ENCODE measurements at regions not wholly inside any gene's neighbourhood (a gene's known extent, or its start where the extent isn't known, plus 50 kb on each side); places are given as distances from the start of the nearest gene placed in this dataset.

DNA sequence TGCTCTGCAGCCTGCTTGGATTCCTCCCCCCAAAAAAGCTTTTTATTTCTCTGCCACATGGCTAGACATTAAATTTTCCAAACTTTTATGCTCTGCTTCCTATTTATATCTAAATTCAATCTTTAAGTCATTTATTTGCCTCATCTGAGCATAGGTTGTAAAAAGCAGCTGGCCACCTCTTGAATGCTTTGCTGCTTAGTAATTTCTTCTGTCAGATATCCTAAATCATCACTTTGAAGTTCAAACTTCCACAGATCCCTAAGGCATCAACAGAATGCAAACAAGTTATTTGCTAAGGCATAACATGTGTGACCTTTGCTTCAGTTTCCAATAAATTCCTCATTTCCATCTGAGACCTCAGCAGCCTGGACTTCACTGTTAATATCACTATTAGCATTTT lies 209.6 kb downstream of the FSCB start:
- DNase-seq (ENCODE audit: low spot score), result no peak

GRCh38 chr14:44291366-44291915 lies 215.6 kb downstream of the FSCB start:
- no peak for DNase-seq (ENCODE audit: low spot score)

DNA sequence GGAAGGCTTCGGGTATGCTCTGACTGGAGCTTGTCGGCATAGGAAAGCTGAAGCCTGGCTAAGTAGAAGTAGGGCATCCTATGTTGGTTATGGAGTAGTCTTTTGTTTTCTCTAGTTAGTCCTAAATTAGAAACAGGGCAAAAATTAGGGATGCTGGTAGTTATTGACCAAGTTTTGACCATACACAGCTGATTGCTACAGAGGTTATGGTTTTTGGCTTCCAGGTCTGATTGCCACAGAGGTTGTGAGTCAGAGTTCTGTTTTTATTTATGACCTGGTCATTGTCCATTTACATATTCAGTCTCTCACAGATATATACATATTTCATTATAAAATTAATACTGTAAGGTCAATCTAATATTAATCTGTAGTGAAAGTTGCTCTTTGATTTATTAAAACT lies 219.2 kb downstream of the FSCB start:
- DNase-seq (ENCODE audit: low spot score), result no peak

DNA sequence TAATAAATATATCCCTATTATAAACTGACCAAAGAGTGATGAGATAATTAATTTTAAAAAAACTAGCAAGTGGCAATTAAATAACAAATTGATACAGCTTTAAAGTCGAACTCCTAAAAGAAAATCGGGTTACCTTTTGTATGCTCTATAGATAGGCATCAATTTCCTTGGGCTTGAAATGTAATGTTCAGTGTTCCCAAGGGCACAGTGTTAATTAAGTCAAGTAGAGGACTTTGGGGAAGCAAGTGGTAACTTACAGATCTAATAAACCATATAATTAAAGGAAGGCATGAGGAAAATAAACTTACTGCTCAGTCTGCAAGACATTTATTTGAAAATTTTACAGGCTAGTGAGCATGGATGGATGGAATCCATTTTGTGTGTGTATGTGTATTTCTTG lies 220.9 kb downstream of the FSCB start:
- no peak for DNase-seq (ENCODE audit: low spot score)

DNA sequence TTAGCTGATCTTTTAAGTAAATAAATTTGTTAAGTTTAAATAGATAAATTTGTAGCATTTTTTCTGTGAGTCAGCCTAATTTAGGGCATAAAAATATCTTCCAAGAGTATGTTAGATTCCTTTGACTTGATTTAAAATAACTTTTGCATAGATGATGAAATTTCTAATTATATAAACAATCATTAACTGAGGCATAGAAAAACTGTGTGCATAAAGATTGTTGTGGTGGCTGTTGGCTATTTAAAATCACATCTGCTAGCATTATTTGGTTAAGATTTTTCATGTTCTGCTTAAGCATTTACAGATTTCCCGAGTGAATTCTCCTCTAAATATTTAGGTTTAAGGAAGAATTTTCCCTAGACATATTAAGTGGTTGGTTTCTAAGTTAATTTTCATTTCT lies 223.2 kb downstream of the FSCB start:
- no peak for DNase-seq (ENCODE audit: low spot score)

GRCh38 chr14:44279357-44279756 lies 227.7 kb downstream of the FSCB start:
- DNase-seq (ENCODE audit: low spot score), result no peak

GRCh38 chr14:44271637-44272036 lies 235.4 kb downstream of the FSCB start:
- DNase-seq (ENCODE audit: low spot score), result no peak

GRCh38 chr14:44271006-44271405 lies 236.1 kb downstream of the FSCB start:
- DNase-seq (ENCODE audit: low spot score), result no peak

DNA sequence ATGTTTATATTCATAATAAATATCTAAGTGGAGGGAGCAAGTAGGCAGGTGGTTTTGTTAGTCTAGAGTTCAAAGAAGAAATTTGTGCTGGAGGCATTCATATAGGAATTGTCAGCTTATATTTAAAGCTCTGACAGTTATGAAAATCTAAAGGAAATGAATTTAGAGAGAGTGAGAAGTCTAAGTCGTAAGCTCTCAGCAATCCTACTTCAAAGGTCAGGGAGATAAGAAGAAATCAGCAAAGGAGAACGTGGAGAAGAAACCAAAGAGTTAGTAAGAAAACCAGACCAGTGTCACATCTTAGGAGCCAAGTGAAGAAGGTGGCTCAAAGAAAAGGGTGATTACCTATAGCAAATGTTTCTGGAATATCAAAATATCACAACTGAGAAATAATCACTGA lies 241.8 kb downstream of the FSCB start:
- DNase-seq (ENCODE audit: low spot score), result no peak

DNA sequence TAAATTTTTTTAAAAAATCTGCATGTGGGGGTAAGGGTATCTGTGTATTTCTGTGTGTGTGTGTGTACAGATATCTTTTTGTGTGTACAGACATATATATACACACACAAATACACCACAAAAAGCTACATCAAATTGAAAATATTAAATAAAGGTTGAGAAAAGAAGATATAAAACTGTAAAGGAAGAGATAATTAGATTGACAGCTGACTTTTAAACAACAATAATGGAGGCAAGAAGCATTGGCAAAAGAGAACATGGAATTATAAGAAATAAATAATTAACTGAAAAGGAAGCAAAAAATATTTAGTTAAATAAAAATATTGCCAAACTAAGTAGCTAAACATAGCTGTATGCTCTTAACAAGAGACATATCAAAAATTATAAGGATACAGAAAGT lies 291.4 kb downstream of the FSCB start:
- no peak for DNase-seq (ENCODE audit: low spot score)

DNA sequence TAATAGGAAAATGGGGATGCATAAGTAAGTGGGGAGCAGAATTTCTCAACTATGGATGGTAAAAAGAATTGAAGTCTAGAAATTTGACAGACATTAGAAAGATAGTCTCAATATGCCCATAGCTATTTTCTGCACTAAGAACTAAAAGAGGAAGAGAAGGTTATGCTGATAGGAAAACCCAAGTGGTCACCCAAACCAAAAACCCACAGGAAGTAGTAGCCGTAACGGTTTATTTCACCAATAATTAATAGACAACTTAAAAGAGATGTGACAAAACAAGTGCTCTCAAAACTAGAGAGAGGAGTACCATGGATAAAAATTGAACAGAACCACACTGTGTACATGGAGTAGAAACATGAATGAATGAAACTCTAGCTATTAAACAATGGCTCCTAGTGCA lies 295.4 kb downstream of the FSCB start:
- DNase-seq (ENCODE audit: low spot score), result no peak

- no peak for DNase-seq (ENCODE audit: low spot score)
Observed at GRCh38 chr14:44204061-44204835, 302.8 kb downstream of the FSCB start.

DNA sequence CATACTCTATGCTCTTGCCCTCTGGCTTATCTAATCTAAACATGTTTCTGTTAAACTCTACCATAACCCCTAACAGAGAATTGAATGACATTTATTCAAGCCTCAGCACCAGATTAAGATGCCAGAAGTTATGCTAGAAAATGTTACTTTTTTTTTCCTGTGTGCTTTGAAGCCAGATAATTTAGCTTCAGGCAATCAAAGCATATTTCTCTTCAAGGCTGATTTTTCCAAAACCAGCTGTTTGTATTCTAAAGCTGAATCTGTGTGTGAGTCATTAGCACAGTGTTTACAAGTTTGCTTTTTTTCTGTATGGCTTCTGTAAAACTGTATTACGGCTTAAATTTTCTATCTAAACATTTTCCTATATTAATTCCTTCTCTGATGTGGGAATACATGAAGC lies 326.1 kb downstream of the FSCB start:
- no peak for DNase-seq (ENCODE audit: low spot score)

GRCh38 chr14:44170556-44170955 lies 336.5 kb downstream of the FSCB start:
- no peak for DNase-seq (ENCODE audit: low spot score)

GRCh38 chr14:44170101-44170500 lies 337.0 kb downstream of the FSCB start:
- no peak for DNase-seq (ENCODE audit: low spot score)

- DNase-seq (ENCODE audit: low spot score), result no peak
Observed at GRCh38 chr14:44168566-44168965, 338.5 kb downstream of the FSCB start.

DNA sequence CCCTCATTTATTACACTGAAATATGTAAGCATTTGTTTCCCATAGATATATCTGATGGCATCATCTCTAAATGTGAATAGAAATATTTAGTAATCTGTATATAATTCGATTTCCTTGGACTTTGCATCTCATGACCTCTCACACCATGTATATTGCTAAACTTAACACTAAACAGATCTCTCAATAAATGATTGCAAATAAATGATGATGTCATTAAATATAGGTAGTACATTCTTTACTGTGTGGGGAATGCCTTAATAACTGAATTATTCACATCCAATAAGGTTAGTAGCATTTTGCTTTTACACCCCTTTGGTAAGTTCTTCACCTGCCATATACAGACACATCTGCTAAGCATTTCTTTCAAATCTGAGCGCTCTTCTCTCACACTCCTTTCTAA lies 340.5 kb downstream of the FSCB start:
- DNase-seq (ENCODE audit: low spot score), result no peak

GRCh38 chr14:44165936-44166335 lies 341.1 kb downstream of the FSCB start:
- no peak for DNase-seq (ENCODE audit: low spot score)

DNA sequence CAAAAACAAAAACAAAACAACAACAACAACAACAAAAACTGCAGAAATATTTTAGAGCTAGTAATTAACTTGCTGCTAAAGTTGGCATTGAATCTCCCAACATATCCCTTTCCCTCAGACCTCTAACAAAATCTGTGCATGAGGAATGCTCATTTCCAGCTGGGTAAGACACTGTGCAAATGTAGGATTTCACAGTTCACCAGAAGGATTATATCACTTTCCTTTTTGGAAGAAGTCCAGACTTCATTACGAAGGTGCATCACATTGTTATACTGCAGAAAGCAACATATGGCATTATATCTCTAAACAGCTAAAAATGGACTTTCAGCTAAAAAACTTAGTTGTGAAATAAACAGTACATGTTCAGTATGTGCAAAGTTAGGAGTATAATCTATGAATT lies 341.8 kb downstream of the FSCB start:
- no peak for DNase-seq (ENCODE audit: low spot score)

DNA sequence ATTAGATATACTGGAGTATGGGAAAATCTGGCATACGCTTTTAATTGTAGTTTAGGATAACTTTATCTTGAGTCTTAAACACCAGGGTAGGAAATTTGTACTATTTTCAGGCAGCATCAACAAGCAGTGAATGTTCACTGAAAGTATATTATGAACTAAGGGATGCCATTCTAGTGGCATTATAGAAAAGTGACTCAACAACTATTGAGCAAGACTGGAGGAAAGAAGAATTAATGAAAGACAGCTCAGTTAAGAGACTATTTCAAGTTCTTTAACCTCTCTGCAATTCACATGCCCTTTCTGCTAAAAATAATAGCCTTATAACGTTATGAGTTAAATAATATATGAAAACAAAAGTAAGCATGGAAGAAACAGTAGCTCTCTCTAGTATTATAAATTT lies 343.1 kb downstream of the FSCB start:
- no peak for DNase-seq (ENCODE audit: low spot score)

- DNase-seq (ENCODE audit: low spot score), result no peak
Observed at GRCh38 chr14:44162197-44162596, 344.9 kb downstream of the FSCB start.

DNA sequence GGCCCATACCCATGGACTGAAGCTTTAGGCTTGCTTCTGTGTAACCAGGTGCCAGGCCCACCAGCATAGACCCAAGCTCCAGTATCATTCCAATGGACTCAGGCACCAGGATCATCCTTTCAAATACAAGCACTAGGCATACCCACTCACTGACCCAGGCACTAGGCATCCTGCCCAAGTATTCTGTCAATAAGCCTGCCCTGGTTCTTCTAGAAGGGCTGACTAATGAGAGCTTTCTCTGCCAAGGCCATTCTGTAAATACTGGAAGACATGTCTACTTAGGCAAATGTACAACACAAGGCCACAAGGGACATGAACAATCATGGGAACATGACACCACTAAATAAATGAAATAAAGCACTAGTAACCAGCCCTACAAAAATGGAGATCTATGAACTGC lies 352.2 kb downstream of the FSCB start:
- DNase-seq (ENCODE audit: low spot score), result no peak

DNA sequence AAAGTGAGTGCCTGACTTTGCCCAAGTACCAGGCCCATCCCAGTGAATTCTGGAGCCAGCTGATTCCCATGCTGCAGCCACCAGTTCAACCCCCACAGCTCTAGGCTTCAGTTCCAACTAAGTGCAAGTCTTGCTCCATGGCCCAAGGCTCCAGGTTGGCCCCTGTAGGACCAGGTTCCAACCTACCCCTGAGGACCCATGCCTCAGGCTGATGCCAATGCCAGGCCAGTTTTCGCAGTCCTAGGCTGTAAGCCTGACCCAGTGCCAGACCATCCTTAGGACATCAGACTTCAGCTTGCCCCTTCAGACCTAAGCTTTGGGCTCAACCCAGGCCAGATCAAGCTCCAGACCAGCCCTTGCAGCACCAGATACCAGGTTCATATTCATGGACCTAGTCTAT lies 352.6 kb downstream of the FSCB start:
- DNase-seq (ENCODE audit: low spot score), result no peak

- no peak for DNase-seq (ENCODE audit: low spot score)
Observed at GRCh38 chr14:44151130-44151820, 355.8 kb downstream of the FSCB start.
